Keratinocyte (primary cell): ENCODE measurements at regions not wholly inside any gene's neighbourhood (a gene's known extent, or its start where the extent isn't known, plus 50 kb on each side); places are given as distances from the start of the nearest gene placed in this dataset.

ENCODE experiments used
- DNase-seq: peaks from one replicate; pipeline ENCODE4 v3.0.0-alpha.2; 2011; ENCODE audit warnings: low read depth, missing footprints, low spot score
- FAIRE-seq: peaks from 2 replicates; lab custom pipeline; 2011; peaks lifted over from hg19 to GRCh38; lab: Jason Lieb, UNC
- H2AFZ ChIP-seq: 2 replicates; pipeline ENCODE4 v1.6.0; 2012; ENCODE audit warnings: low read length, control low read depth, inconsistent platforms; ENCODE audit not compliant: control insufficient read depth
- H3K27ac ChIP-seq: 2 replicates; pipeline ENCODE4 v1.5.1; 2011; ENCODE audit warnings: low read length; ENCODE audit not compliant: control insufficient read depth, insufficient read depth
- H3K27me3 ChIP-seq: 3 replicates; pipeline ENCODE4 v1.6.0; 2011; ENCODE audit warnings: low read length; ENCODE audit not compliant: control insufficient read depth, insufficient read depth; ENCODE audit errors: extremely low read depth
- H3K36me3 ChIP-seq, 2 experiments: 2 replicates in 1 of 2; 3 replicates in 1 of 2; pipeline ENCODE4 v1.5.1; 2011; ENCODE audit warnings: low read length in 2 of 2, mild to moderate bottlenecking in 1 of 2; ENCODE audit not compliant: control insufficient read depth in 2 of 2, insufficient read depth in 2 of 2; ENCODE audit errors: extremely low read depth in 1 of 2
- H3K4me1 ChIP-seq: 3 replicates; pipeline ENCODE4 v1.5.1; 2011; ENCODE audit warnings: low read length; ENCODE audit not compliant: control insufficient read depth, insufficient read depth; ENCODE audit errors: extremely low read depth
- H3K4me2 ChIP-seq: 3 replicates; pipeline ENCODE4 v1.6.0; 2011; ENCODE audit warnings: low read depth, low read length; ENCODE audit not compliant: control insufficient read depth, insufficient read depth; ENCODE audit errors: extremely low read depth
- H3K4me3 ChIP-seq, 3 experiments: fragments of 200-600 bp in 1 of 3; sonication (generic) in 1 of 3; 2 replicates in 2 of 3; 3 replicates in 1 of 3; pipeline ENCODE4 v1.5.1; 2011 to 2016; ENCODE audit warnings: low read length in 3 of 3, mild to moderate bottlenecking in 3 of 3, control low read depth in 2 of 3, inconsistent platforms in 1 of 3, low read depth in 1 of 3, mixed read lengths in 1 of 3, mixed run types in 1 of 3, moderate library complexity in 1 of 3; ENCODE audit not compliant: control insufficient read depth in 2 of 3, insufficient read depth in 2 of 3; ENCODE audit errors: extremely low read depth in 1 of 3
- H3K79me2 ChIP-seq: 2 replicates; pipeline ENCODE4 v1.6.0; 2012; ENCODE audit warnings: low read length; ENCODE audit not compliant: control insufficient read depth, insufficient read depth
- H3K9ac ChIP-seq: 3 replicates; pipeline ENCODE4 v1.6.0; 2011; ENCODE audit warnings: low read length; ENCODE audit not compliant: control insufficient read depth, insufficient read depth; ENCODE audit errors: extremely low read depth
- H3K9me1 ChIP-seq: 3 replicates; pipeline ENCODE4 v1.6.0; 2011; ENCODE audit warnings: low read length; ENCODE audit not compliant: control insufficient read depth, insufficient read depth; ENCODE audit errors: extremely low read depth
- H3K9me3 ChIP-seq: 2 replicates; pipeline ENCODE4 v1.5.1; 2012; ENCODE audit warnings: low read depth, low read length; ENCODE audit not compliant: control insufficient read depth
- H4K20me1 ChIP-seq: 3 replicates; pipeline ENCODE4 v1.6.0; 2011; ENCODE audit warnings: low read length; ENCODE audit not compliant: control insufficient read depth, insufficient read depth; ENCODE audit errors: extremely low read depth
- EZH2 ChIP-seq: IDR thresholded peaks from one replicate; pipeline ENCODE4 v1.6.1; 2012; ENCODE audit warnings: inconsistent platforms, mild to moderate bottlenecking, low read length, moderate library complexity
- dilution Hi-C: fragments of 300-500 bp; cut with MboI; formaldehyde crosslinking; loops from one replicate; pipeline ENCODE4 v1.7.0; 2020; ENCODE audit warnings: low sequenced_read_pairs; ENCODE audit not compliant: extremely low pct_ligation_motif_present
- TF ChIP-seq, protein P1 (sequence below), 3 experiments: IDR thresholded peaks in 1 of 3; conservative IDR thresholded peaks in 1 of 3; optimal IDR thresholded peaks in 1 of 3; 2 replicates in 2 of 3; 3 replicates in 1 of 3; pipeline versions ENCODE3 to v1.5.1; 2011; ENCODE audit warnings: low read length in 3 of 3, mild to moderate bottlenecking in 3 of 3, moderate library complexity in 2 of 3, control low read depth in 1 of 3, inconsistent platforms in 1 of 3; ENCODE audit not compliant: insufficient read depth in 2 of 3; ENCODE audit errors: extremely low read depth in 1 of 3

DNA sequence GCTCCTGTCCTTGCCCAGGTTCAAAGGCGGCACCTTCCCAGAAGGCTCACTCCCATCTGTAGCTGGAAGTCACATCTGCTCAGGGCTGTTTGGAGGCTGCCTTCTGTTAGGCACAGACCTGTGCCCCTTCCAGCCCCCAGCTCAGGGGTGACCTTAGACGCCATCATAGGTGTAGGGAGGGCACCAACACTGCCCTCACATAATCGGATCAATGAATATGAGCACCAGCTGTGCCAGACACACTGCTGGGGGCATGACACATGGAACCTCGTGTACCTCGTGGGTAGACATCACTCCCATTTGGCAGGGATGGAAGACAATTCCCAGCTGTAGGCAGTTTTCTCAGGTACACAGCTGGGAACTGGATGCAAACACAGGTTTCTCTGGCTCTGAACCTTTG, 220.7 kb upstream of the ASIC2 start:
- Histone ChIP-seq H4K20me1 (peaks cover 3% of the 10 kb centered on the region), H3K4me3 (no peak overlapping the region), H3K27ac (no peak overlapping the region), H3K36me3 (no peaks in the 10 kb centered on the region), H3K9me3 (no peaks in the 10 kb centered on the region), H3K9ac (no peak overlapping the region), H3K9me1 (no peaks in the 10 kb centered on the region), H3K27me3 (peaks cover 15% of the 10 kb centered on the region), H3K4me1 (no peaks in the 10 kb centered on the region), H2AFZ (no peak overlapping the region), H3K79me2 (no peaks in the 10 kb centered on the region), H3K4me2 (no peak overlapping the region)
- FAIRE-seq (no peak), DNase-seq (no peak)
- TF ChIP-seq, protein P1, sequence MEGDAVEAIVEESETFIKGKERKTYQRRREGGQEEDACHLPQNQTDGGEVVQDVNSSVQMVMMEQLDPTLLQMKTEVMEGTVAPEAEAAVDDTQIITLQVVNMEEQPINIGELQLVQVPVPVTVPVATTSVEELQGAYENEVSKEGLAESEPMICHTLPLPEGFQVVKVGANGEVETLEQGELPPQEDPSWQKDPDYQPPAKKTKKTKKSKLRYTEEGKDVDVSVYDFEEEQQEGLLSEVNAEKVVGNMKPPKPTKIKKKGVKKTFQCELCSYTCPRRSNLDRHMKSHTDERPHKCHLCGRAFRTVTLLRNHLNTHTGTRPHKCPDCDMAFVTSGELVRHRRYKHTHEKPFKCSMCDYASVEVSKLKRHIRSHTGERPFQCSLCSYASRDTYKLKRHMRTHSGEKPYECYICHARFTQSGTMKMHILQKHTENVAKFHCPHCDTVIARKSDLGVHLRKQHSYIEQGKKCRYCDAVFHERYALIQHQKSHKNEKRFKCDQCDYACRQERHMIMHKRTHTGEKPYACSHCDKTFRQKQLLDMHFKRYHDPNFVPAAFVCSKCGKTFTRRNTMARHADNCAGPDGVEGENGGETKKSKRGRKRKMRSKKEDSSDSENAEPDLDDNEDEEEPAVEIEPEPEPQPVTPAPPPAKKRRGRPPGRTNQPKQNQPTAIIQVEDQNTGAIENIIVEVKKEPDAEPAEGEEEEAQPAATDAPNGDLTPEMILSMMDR (optimal IDR thresholded peaks at IDR 0.05 in 1 of 3, IDR thresholded peaks at IDR 0.05 in 1 of 3, conservative IDR thresholded peaks at IDR 0.05 in 1 of 3; ENCODE audit: extremely low read depth in 1 of 3, insufficient read depth in 2 of 3, low read length in 3 of 3), result no peak
- no peak for TF ChIP-seq EZH2
- dilution Hi-C loops, result no loop called here

DNA sequence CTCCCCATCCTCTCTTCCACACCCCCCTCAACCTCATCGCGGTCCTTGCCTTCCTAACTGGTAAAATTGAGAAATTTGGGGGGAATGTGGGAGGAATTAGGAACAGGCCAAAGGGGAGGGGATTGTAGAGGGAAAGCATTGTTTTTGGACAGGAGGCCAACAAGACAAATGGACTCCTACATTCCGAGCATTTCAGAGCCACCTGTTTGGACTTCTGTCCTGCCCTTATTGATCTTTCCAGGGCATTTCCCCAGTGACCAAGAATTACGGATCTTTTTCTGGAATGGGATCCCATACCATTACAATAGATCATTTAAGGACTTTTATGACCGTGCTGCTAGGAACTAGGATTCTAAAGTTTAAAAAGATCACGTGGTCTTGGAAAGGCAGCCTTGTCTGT, 221.3 kb upstream of the ASIC2 start:
- no peaks in the 10 kb centered on the region for H3K4me1 ChIP-seq
- no peaks in the 10 kb centered on the region for H3K79me2 ChIP-seq
- dilution Hi-C loops, result no loop called here
- no peak overlapping the region for H2AFZ ChIP-seq
- H3K9me1 ChIP-seq, result no peaks in the 10 kb centered on the region
- H3K27ac ChIP-seq, result no peak overlapping the region
- H3K9ac ChIP-seq, result no peak overlapping the region
- peaks cover 3% of the 10 kb centered on the region for H4K20me1 ChIP-seq
- TF ChIP-seq EZH2, result no peak
- TF ChIP-seq, protein P1 (optimal IDR thresholded peaks at IDR 0.05 in 1 of 3, IDR thresholded peaks at IDR 0.05 in 1 of 3, conservative IDR thresholded peaks at IDR 0.05 in 1 of 3; ENCODE audit: extremely low read depth in 1 of 3, insufficient read depth in 2 of 3, low read length in 3 of 3), result no peak
- peaks cover 9% of the 10 kb centered on the region for H3K27me3 ChIP-seq
- H3K4me3 ChIP-seq, result no peak overlapping the region
- H3K9me3 ChIP-seq, result no peaks in the 10 kb centered on the region
- FAIRE-seq (no peak), DNase-seq (no peak)
- no peak overlapping the region for H3K4me2 ChIP-seq
- H3K36me3 ChIP-seq, result no peaks in the 10 kb centered on the region
